ENCODE measurements at regions not wholly inside any gene's neighbourhood (a gene's known extent, or its start where the extent isn't known, plus 50 kb on each side); places are given as distances from the start of the nearest gene placed in this dataset.

GRCh38 chr4:32258986-32259385 is 1538.8 kb downstream of the PCDH7 start:
- no peaks in the 10 kb centered on the region for H3K36me3 ChIP-seq (ENCODE audit: control insufficient read depth, insufficient read depth, low read length)
- no peak for DNase-seq (ENCODE audit: low read depth in 4 of 6, low spot score in 6 of 6)
- no peak overlapping the region for H3K27ac ChIP-seq (ENCODE audit: low read depth, low read length)
- WGBS (ENCODE audit: insufficient coverage) = no CpG with 5 or more reads among the region's 2 CpGs
- H3K4me3 ChIP-seq (ENCODE audit: low read depth, low read length) = no peak overlapping the region
- no peaks in the 10 kb centered on the region for H3K4me1 ChIP-seq (ENCODE audit: control insufficient read depth, insufficient read depth, low read length)
- no peaks in the 10 kb centered on the region for H3K9me3 ChIP-seq (ENCODE audit: control insufficient read depth, insufficient read depth, low read length)
- no peaks in the 10 kb centered on the region for H3K27me3 ChIP-seq (ENCODE audit: control insufficient read depth, insufficient read depth, low read length)

GRCh38 chr4:32261196-32261595 is 1541.0 kb downstream of the PCDH7 start:
- no peaks in the 10 kb centered on the region for H3K4me1 ChIP-seq (ENCODE audit: control insufficient read depth, insufficient read depth, low read length)
- WGBS (ENCODE audit: insufficient coverage) = 71% methylated on average over 6 of the region's 9 CpGs
- no peaks in the 10 kb centered on the region for H3K27me3 ChIP-seq (ENCODE audit: control insufficient read depth, insufficient read depth, low read length)
- H3K9me3 ChIP-seq (ENCODE audit: control insufficient read depth, insufficient read depth, low read length) = no peaks in the 10 kb centered on the region
- no peaks in the 10 kb centered on the region for H3K36me3 ChIP-seq (ENCODE audit: control insufficient read depth, insufficient read depth, low read length)
- no peak overlapping the region for H3K27ac ChIP-seq (ENCODE audit: low read depth, low read length)
- no peak for DNase-seq (ENCODE audit: low read depth in 4 of 6, low spot score in 6 of 6)
- H3K4me3 ChIP-seq (ENCODE audit: low read depth, low read length) = no peak overlapping the region

- no peaks in the 10 kb centered on the region for H3K9me3 ChIP-seq (ENCODE audit: control insufficient read depth, insufficient read depth, low read length)
- no peaks in the 10 kb centered on the region for H3K4me1 ChIP-seq (ENCODE audit: control insufficient read depth, insufficient read depth, low read length)
- peak in 1 of 6 donors; percentile 15 for DNase-seq (ENCODE audit: low read depth in 4 of 6, low spot score in 6 of 6)
- H3K4me3 ChIP-seq (ENCODE audit: low read depth, low read length) = no peak overlapping the region
- no peak overlapping the region for H3K27ac ChIP-seq (ENCODE audit: low read depth, low read length)
- no peaks in the 10 kb centered on the region for H3K27me3 ChIP-seq (ENCODE audit: control insufficient read depth, insufficient read depth, low read length)
- H3K36me3 ChIP-seq (ENCODE audit: control insufficient read depth, insufficient read depth, low read length) = no peaks in the 10 kb centered on the region
- WGBS (ENCODE audit: insufficient coverage) = no CpG with 5 or more reads among the region's 1 CpG
Observed at GRCh38 chr4:32268863-32269262, 1548.7 kb downstream of the PCDH7 start.

GRCh38 chr4:32290102-32290501 is 1569.9 kb downstream of the PCDH7 start:
- DNase-seq (ENCODE audit: low read depth in 4 of 6, low spot score in 6 of 6) = no peak
- no peak overlapping the region for H3K4me3 ChIP-seq (ENCODE audit: low read depth, low read length)
- H3K36me3 ChIP-seq (ENCODE audit: control insufficient read depth, insufficient read depth, low read length) = no peaks in the 10 kb centered on the region
- no peak overlapping the region for H3K27ac ChIP-seq (ENCODE audit: low read depth, low read length)
- H3K27me3 ChIP-seq (ENCODE audit: control insufficient read depth, insufficient read depth, low read length) = no peaks in the 10 kb centered on the region
- no peaks in the 10 kb centered on the region for H3K9me3 ChIP-seq (ENCODE audit: control insufficient read depth, insufficient read depth, low read length)
- no CpG with 5 or more reads among the region's 1 CpG for WGBS (ENCODE audit: insufficient coverage)
- H3K4me1 ChIP-seq (ENCODE audit: control insufficient read depth, insufficient read depth, low read length) = no peaks in the 10 kb centered on the region

- Histone ChIP-seq H3K4me1 (ENCODE audit: control insufficient read depth, insufficient read depth, low read length) (no peaks in the 10 kb centered on the region), H3K9me3 (ENCODE audit: control insufficient read depth, insufficient read depth, low read length) (no peaks in the 10 kb centered on the region), H3K4me3 (ENCODE audit: low read depth, low read length) (no peak overlapping the region), H3K27me3 (ENCODE audit: control insufficient read depth, insufficient read depth, low read length) (no peaks in the 10 kb centered on the region), H3K36me3 (ENCODE audit: control insufficient read depth, insufficient read depth, low read length) (no peaks in the 10 kb centered on the region), H3K27ac (ENCODE audit: low read depth, low read length) (no peak overlapping the region)
- no peak for DNase-seq (ENCODE audit: low read depth in 4 of 6, low spot score in 6 of 6)
- WGBS (ENCODE audit: insufficient coverage) = 91% methylated on average over 7 of the region's 7 CpGs
Observed at GRCh38 chr4:32318926-32319325, 1598.8 kb downstream of the PCDH7 start.

- no peaks in the 10 kb centered on the region for H3K27me3 ChIP-seq (ENCODE audit: control insufficient read depth, insufficient read depth, low read length)
- H3K4me3 ChIP-seq (ENCODE audit: low read depth, low read length) = no peak overlapping the region
- H3K27ac ChIP-seq (ENCODE audit: low read depth, low read length) = no peak overlapping the region
- WGBS (ENCODE audit: insufficient coverage) = 66% methylated on average over 2 of the region's 3 CpGs
- DNase-seq (ENCODE audit: low read depth in 4 of 6, low spot score in 6 of 6) = no peak
- no peaks in the 10 kb centered on the region for H3K4me1 ChIP-seq (ENCODE audit: control insufficient read depth, insufficient read depth, low read length)
- H3K36me3 ChIP-seq (ENCODE audit: control insufficient read depth, insufficient read depth, low read length) = no peaks in the 10 kb centered on the region
- peaks cover 2% of the 10 kb centered on the region for H3K9me3 ChIP-seq (ENCODE audit: control insufficient read depth, insufficient read depth, low read length)
Observed at GRCh38 chr4:32321421-32321820, 1601.3 kb downstream of the PCDH7 start.

GRCh38 chr4:32334759-32335158 is 1614.6 kb downstream of the PCDH7 start:
- DNase-seq (ENCODE audit: low read depth in 4 of 6, low spot score in 6 of 6) = no peak
- Histone ChIP-seq H3K4me1 (ENCODE audit: control insufficient read depth, insufficient read depth, low read length) (no peaks in the 10 kb centered on the region), H3K27ac (ENCODE audit: low read depth, low read length) (no peak overlapping the region), H3K9me3 (ENCODE audit: control insufficient read depth, insufficient read depth, low read length) (no peaks in the 10 kb centered on the region), H3K4me3 (ENCODE audit: low read depth, low read length) (no peak overlapping the region), H3K36me3 (ENCODE audit: control insufficient read depth, insufficient read depth, low read length) (no peaks in the 10 kb centered on the region), H3K27me3 (ENCODE audit: control insufficient read depth, insufficient read depth, low read length) (no peaks in the 10 kb centered on the region)
- no CpG with 5 or more reads among the region's 1 CpG for WGBS (ENCODE audit: insufficient coverage)

- Histone ChIP-seq H3K36me3 (ENCODE audit: control insufficient read depth, insufficient read depth, low read length) (no peaks in the 10 kb centered on the region), H3K27me3 (ENCODE audit: control insufficient read depth, insufficient read depth, low read length) (no peaks in the 10 kb centered on the region), H3K4me1 (ENCODE audit: control insufficient read depth, insufficient read depth, low read length) (no peaks in the 10 kb centered on the region), H3K9me3 (ENCODE audit: control insufficient read depth, insufficient read depth, low read length) (no peaks in the 10 kb centered on the region), H3K4me3 (ENCODE audit: low read depth, low read length) (no peak overlapping the region), H3K27ac (ENCODE audit: low read depth, low read length) (no peak overlapping the region)
- DNase-seq (ENCODE audit: low read depth in 4 of 6, low spot score in 6 of 6) = no peak
- WGBS (ENCODE audit: insufficient coverage) = no CpG with 5 or more reads among the region's 2 CpGs
Observed at GRCh38 chr4:32337403-32337802, 1617.2 kb downstream of the PCDH7 start.

GRCh38 chr4:32340591-32340990 is 1620.4 kb downstream of the PCDH7 start:
- no peaks in the 10 kb centered on the region for H3K4me1 ChIP-seq (ENCODE audit: control insufficient read depth, insufficient read depth, low read length)
- H3K9me3 ChIP-seq (ENCODE audit: control insufficient read depth, insufficient read depth, low read length) = no peaks in the 10 kb centered on the region
- H3K36me3 ChIP-seq (ENCODE audit: control insufficient read depth, insufficient read depth, low read length) = no peaks in the 10 kb centered on the region
- no peak overlapping the region for H3K27ac ChIP-seq (ENCODE audit: low read depth, low read length)
- no peaks in the 10 kb centered on the region for H3K27me3 ChIP-seq (ENCODE audit: control insufficient read depth, insufficient read depth, low read length)
- H3K4me3 ChIP-seq (ENCODE audit: low read depth, low read length) = no peak overlapping the region
- no peak for DNase-seq (ENCODE audit: low read depth in 4 of 6, low spot score in 6 of 6)

- H3K4me3 ChIP-seq (ENCODE audit: low read depth, low read length) = no peak overlapping the region
- peaks cover 2% of the 10 kb centered on the region for H3K9me3 ChIP-seq (ENCODE audit: control insufficient read depth, insufficient read depth, low read length)
- H3K27ac ChIP-seq (ENCODE audit: low read depth, low read length) = no peak overlapping the region
- no peaks in the 10 kb centered on the region for H3K36me3 ChIP-seq (ENCODE audit: control insufficient read depth, insufficient read depth, low read length)
- no peak for DNase-seq (ENCODE audit: low read depth in 4 of 6, low spot score in 6 of 6)
- no peaks in the 10 kb centered on the region for H3K27me3 ChIP-seq (ENCODE audit: control insufficient read depth, insufficient read depth, low read length)
- no CpG with 5 or more reads among the region's 1 CpG for WGBS (ENCODE audit: insufficient coverage)
- H3K4me1 ChIP-seq (ENCODE audit: control insufficient read depth, insufficient read depth, low read length) = no peaks in the 10 kb centered on the region
Observed at GRCh38 chr4:32341342-32341741, 1621.2 kb downstream of the PCDH7 start.
